AG09319 (cell line): ENCODE measurements at regions not wholly inside any gene's neighbourhood (a gene's known extent, or its start where the extent isn't known, plus 50 kb on each side); places are given as distances from the start of the nearest gene placed in this dataset.

Experiments
- DNase-seq: peaks from one replicate; pipeline ENCODE4 v3.0.0-alpha.2; 2010; ENCODE audit warnings: low read depth; ENCODE audit errors: extremely low read depth
- TF ChIP-seq, protein P1 (sequence below): IDR thresholded peaks from 2 replicates; pipeline ENCODE4 v1.5.1; 2011; ENCODE audit warnings: low read depth, mild to moderate bottlenecking, inconsistent platforms, low read length, moderate library complexity

DNA sequence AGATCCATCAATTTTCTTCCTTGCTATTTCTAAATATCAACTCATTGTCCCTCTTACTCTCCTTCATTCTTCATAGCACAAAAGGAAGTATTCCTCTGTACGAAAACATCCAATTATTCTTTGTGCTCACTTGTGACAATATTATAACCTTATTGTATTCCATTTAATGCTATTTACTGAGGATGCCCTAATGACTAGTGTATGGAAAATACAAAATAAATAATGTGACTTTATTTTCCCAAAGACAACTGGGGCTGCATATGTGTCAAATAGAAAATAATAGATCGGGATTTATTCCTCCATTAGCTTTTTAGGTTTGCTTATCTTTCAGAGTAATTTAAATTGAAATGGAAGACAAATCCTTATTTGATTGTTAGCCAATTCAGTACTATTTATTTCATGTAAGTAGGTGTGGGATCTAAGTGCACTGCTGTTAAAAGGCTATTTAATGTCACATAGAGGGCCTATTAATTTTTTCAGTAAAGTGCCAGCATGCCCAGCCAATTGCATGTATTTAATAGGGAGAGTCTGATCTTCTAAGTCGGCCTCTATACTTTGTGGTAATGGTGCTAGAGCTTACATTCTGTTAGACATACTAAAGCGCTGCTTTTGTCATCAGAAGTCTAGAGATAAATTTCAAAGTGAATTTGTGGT lies 329.8 kb downstream of the MCTP2 start:
- no peak for DNase-seq
- TF ChIP-seq, protein P1, sequence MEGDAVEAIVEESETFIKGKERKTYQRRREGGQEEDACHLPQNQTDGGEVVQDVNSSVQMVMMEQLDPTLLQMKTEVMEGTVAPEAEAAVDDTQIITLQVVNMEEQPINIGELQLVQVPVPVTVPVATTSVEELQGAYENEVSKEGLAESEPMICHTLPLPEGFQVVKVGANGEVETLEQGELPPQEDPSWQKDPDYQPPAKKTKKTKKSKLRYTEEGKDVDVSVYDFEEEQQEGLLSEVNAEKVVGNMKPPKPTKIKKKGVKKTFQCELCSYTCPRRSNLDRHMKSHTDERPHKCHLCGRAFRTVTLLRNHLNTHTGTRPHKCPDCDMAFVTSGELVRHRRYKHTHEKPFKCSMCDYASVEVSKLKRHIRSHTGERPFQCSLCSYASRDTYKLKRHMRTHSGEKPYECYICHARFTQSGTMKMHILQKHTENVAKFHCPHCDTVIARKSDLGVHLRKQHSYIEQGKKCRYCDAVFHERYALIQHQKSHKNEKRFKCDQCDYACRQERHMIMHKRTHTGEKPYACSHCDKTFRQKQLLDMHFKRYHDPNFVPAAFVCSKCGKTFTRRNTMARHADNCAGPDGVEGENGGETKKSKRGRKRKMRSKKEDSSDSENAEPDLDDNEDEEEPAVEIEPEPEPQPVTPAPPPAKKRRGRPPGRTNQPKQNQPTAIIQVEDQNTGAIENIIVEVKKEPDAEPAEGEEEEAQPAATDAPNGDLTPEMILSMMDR = no peak

DNA sequence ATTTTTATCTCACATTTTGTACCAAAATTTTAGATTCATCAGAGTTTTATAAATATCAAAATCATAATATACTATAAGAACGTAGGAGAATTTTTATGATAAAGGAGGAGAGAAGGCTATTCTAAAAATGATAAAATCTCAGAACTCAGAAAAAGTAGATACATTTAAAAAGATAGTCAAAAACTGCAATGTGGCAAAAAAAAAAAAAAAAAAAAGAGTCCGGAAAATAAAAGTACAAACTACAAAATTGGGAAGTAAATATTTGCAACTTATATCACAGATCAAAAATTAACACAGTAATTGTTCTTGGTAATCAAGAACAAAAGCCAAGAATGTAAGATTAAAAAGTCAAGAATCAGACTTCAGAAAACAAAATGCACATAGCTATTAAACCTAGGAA lies 332.1 kb downstream of the MCTP2 start:
- TF ChIP-seq, protein P1 = no peak
- DNase-seq = no peak

DNA sequence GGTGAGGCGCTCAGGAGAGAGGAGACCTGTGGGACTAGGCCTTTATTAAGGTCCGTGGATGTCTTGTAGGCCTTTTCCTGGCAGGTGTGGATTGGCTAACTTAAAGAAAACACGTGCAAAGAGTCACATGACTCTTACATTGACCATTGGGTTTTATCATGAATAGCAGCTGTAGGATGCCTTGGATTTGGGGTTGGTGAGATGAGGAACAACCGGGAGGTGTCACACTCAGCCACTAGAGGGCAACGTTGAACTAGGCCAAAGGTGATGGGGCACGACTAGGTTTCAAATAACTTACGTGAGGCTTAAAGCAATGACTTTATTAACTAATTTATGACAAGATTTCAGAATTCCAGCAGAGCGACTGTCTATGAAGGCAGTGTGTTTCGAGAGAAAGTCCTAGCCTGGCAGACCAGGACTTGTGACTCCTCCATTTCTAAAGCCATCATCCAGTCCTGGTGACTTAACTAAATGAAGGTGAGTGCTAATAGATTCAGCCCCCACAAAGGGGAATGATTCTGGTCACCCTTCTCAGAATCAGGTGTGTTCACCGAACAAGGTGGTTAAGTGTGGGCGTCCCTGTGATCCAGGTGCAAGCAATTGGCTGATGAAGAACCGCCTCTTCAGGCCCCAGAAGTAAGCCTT lies 345.6 kb downstream of the MCTP2 start:
- TF ChIP-seq, protein P1 = peak; percentile 37
- DNase-seq = no peak

DNA sequence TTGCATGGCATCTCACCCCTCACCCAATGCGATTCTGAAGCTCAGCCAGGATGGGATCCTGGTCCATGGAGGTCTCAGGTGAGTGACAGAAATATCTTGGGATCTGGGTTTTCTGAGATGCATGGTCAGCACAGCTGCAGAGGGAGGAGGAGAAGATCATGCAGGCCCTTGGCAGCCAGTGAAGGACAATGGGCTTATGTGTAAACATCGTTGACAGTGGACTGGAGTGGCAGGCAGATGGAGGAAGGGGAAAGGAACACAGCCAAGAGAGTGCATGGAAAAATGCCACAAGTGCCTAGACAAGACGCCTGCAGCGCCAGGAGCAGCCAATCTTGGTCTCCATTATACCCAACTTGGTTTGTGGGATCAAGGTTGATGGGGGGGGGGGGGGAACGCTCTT lies 347.9 kb downstream of the MCTP2 start:
- TF ChIP-seq, protein P1 = no peak
- DNase-seq = no peak

DNA sequence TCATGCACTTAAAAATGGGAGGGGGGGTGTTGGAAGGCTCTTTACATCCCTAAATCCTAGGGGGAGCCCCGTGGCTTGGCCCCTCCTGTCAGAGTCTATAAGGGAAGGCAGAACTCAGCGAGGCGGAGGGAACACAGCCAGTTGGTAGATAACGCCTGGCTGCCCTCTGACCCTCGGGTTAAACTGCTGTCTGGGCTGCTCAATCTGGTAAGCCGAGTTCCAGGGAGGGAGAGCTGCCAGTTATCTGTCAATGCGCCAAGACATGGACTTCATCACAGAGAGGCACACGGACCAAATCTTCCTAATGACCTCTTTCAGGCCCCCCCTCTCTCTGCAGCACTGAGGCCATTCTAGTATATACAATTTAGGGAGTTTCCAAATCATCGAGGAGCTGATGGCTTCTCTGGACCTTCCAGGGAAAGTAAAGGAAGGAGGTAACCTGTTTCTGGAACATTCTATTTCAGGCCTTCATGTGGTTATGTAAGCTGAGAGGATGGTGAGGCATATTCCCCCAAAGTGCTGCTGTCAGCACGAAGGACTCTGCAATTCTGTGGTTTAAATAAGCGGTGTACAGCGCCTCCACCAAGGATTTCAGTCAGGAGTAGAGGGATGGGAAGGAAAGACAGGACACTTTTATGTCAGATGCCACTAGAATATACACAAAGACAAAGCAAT lies 349.0 kb downstream of the MCTP2 start:
- TF ChIP-seq, protein P1 = no peak

DNA sequence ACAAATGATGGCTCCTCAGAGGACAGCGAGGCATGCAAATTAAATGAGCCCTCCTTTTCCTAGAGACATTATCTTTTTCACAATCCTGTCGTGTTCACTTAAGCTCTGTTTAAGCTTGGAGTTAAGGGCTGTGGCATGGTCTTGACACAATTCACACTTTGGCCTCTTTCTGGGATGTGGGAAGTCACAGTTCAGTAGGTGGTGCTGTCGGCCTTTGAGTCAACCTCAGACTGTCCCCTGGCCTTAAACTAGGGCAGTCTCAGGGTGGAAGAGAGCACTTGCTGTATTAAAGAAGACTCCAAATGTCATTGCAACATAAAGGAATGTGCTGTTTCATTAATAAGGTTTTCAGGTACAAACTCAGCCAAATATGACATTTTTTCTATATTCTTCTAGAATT lies 351.0 kb downstream of the MCTP2 start:
- DNase-seq = no peak
- TF ChIP-seq, protein P1 = no peak

More for the DNA sequence above, 349.0 kb downstream of the MCTP2 start:
- DNase-seq = no peak

DNA sequence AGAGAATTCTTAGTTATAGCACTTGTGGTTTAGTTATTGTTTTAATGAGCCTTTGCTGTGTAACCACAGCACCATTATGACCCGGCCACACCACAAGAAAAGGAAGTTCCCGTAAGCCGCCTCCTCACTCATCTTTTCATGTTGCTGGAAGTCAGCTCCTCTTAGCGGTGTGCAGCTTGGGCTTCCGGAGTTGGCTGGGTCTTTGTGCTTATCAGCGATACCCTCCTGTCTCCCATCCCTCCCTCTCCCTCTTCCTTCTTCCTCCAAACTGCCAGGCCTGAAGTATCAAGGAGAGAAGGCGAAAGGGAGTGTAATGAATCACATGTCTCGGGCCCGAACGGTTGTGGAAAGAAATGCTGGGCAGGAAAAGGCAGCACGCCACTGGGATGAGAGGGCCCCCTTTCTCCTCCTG lies 353.5 kb downstream of the MCTP2 start:
- TF ChIP-seq, protein P1 = no peak
- DNase-seq = no peak
